T-helper 1 cell treated with Interleukin-12 subunit alpha and Interleukin-12 subunit beta and Interleukin-4 antibody, amounts not matched to agents 30 ng/mL and 1 ng/mL, for 36 hours (primary cell): ENCODE measurements at regions not wholly inside any gene's neighbourhood (a gene's known extent, or its start where the extent isn't known, plus 50 kb on each side); places are given as distances from the start of the nearest gene placed in this dataset.
"Not testable (repeated sequence)": the region's sequence is repeated elsewhere in the genome, so short reads cannot be mapped to it uniquely, and the experiment has no call there.

Experiments
- intact Hi-C: fragments of 100-400 bp; cut with micrococcal nuclease; formaldehyde crosslinking; loops from one replicate; pipeline ENCODE4 v1.15.1; 2024

DNA sequence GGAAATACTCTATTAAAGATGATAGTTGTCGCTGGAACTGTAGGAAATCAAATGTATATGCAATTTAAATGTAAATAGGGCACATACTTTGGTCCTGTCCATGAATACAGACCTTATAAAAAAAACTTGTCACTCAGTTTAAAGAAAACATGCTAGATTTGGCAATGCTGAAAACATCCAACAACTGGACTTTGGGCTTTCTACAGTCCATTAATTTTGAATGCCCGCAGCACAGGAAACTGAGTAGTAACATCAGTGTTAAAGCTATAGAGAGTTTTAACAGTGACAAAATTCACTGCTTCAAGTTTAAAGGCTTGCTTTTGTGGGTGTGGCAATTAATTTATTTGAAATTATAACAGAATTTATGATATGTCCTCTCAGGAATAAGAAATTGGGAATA lies 578.4 kb downstream of the TRIML1 start:
- intact Hi-C loops: no loop called here

GRCh38 chr4:188719794-188720193 lies 580.6 kb downstream of the TRIML1 start:
- intact Hi-C loops: no loop called here

- intact Hi-C loops: no loop called here
Observed at GRCh38 chr4:188722911-188723310, 583.7 kb downstream of the TRIML1 start.

GRCh38 chr4:188727746-188728145 lies 588.5 kb downstream of the TRIML1 start:
- intact Hi-C loops: no loop called here

- intact Hi-C loops: no loop called here
Observed at GRCh38 chr4:188728359-188728758, 589.1 kb downstream of the TRIML1 start.

- intact Hi-C loops: no loop called here
Observed at GRCh38 chr4:188732131-188732530, 592.9 kb downstream of the TRIML1 start.

DNA sequence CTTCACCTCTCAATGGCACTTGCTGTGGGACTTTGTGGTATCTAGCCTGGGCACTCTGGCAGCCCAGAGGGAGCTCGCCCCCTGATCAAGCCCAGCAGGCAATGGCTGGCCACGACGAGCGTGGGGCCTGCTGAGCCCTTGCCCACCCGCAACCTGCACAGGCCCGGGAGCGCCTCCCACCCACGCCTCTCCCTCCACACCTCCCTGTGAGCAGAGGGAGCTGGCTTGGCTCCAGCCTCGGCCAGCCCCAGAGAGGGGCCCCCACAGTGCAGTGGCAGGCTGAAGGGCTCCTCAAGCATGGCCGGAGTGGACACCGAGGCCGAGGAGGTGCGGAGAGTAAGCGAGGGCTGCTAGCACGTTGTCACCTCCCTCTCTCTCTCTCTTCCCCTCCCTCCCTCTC lies 595.8 kb downstream of the TRIML1 start:
- intact Hi-C loops: no loop called here

- intact Hi-C loops: no loop called here
Observed at GRCh38 chr4:188737251-188738002, 598.2 kb downstream of the TRIML1 start.

GRCh38 chr4:188738290-188738689 lies 599.0 kb downstream of the TRIML1 start:
- intact Hi-C loops: not testable (repeated sequence)

GRCh38 chr4:188740172-188740571 lies 600.9 kb downstream of the TRIML1 start:
- intact Hi-C loops: not testable (repeated sequence)

GRCh38 chr4:188740791-188741190 lies 601.5 kb downstream of the TRIML1 start:
- intact Hi-C loops: not testable (repeated sequence)

DNA sequence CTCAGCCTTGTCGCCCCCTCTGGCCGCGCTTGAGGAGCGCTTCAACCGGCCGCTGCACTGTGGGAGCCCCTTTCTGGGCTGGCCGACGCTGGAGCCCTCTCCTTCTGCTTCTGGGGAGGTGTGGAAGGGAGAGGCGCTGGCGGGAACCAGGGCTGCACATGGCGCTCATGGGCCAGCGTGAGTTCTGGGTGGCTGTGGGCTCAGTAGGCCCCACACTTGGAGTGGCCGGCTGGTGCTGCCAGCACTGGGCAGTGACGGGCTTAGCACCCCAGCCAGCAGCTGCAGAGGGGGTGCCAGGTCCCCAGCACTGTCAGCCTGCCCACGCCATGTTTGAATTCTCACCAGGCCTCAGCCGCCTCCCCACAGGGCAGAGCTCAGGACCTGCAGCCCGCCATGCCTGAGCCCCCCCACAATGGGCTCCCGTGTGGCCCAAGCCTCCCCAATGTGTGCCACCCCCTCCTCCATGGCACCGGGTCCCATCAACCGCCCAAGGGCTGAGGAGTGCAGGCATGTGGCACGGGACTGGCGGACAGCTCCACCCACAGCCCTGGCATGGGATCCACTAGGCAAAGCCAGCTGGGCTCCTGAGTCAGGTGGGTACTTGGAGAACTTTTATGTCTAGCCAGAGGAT lies 615.2 kb downstream of the TRIML1 start:
- intact Hi-C loops: no loop called here

DNA sequence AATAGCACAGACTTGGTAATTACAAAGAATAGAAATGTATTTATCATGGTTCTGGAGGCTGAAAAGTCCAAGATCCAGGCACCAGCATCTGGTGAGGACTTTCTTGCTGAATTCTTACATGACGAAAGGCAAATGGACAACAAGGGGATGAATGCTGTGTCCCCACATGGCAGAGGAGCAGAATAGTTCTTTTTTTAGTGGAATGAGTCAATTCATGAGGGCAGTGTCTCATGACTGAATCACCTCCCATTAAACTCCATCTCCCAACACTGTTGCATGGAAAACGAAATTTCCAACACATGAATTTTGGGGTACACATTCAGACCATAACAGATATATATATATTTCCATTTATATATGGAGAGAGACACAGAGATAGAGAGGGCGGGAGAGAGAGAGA lies 628.3 kb downstream of the TRIML1 start:
- intact Hi-C loops: no loop called here

GRCh38 chr4:188778905-188779304 lies 639.7 kb downstream of the TRIML1 start:
- intact Hi-C loops: no loop called here

GRCh38 chr4:188779581-188779980 lies 640.3 kb downstream of the TRIML1 start:
- intact Hi-C loops: no loop called here

GRCh38 chr4:188780028-188780427 lies 640.8 kb downstream of the TRIML1 start:
- intact Hi-C loops: no loop called here

DNA sequence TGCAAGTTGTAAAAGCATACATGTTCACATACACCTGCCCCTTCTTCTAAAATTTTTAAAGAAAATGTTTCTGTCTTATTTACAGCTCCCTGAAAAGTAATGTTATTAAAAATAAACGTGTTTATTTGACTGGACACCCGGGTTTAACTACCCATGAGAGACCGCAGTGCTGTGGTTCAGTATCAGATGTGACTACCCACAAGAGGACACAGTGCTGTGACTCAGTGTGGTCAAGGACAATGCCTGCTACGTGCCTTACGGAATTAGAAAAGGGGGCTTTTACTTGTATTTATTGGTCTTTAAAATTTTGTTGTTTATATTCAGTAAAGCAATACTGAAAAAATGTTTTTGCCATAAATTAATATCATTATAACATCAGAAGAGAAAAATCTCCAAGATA lies 641.4 kb downstream of the TRIML1 start:
- intact Hi-C loops: no loop called here

DNA sequence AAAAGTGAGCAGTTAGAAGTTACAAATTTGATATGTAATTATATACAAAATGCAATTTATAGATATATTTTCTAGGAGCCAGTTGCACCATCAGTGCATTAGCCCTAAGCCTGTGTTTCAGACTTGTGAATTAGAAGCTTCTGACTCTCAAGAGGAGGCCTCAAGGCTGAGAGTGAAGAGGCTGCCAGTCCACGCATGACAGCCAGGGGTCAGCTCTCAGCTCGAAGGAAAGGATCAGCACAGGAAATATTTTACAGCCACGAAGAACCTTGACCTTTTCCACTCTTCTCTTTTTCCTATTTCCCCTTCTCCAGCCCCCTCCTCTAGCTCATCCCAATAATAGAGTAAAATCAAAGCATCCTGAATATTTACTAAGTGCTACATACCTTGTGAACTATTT lies 642.4 kb downstream of the TRIML1 start:
- intact Hi-C loops: no loop called here

DNA sequence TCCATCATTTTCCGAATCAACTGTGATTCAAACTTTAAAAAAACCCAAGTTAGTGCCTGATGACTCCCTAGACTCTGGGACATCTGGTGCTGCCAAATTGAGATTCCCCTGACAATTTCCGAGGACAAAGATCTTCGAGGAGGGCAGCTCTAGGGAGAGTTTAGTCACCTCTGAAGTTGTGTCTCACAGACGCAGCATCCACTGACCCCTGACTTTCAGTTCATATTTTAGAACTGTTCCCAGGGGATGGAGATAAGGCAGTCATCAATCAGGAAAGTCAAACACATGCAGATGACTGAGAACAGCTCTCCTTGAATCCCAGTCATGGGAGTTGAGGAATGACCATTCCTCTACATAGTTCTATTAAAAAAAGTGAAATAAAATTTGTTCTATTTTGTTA lies 643.9 kb downstream of the TRIML1 start:
- intact Hi-C loops: no loop called here

DNA sequence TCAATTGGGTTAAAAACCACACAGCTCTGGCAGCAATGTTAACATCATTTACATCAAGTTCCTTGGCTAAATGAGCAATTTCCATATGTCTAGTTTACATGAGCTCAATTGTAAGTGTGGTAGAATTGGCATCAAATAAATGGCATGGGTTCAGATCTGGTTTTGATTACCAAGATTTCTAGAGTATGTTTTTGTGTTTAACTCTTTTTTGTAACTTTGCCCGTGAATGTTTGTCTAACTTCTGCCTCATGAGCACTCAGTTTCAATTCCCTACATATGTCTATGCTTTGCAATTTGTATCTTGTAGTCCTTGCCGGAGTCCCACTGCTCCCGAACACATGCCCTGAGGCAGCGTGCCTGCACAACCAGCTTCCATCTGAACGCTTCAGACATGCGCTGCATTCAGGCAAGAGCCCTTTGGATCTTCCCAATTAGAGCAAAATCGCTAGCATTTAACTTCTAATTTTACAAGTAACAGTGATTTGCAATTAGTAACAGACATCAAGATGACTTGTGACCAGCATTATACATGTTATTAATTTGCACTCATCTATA lies 644.4 kb downstream of the TRIML1 start:
- intact Hi-C loops: no loop called here

GRCh38 chr4:188796600-188796999 lies 657.4 kb downstream of the TRIML1 start:
- intact Hi-C loops: not testable (repeated sequence)

DNA sequence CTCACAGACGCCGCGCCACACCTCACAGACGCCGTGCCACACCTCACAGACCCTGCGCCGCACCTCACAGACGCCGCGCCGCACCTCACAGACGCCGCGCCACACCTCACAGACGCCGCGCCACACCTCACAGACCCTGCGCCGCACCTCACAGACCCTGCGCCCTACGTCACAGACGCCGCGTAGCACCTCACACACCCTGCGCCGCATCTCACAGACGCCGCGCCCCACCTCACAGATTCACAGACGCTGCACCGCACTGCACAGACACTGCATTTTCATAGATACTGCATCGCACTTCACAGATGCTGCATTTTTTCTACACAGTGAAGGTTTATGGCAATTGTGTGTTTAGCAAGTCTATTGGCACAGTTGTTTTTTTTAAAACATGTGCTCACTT lies 657.8 kb downstream of the TRIML1 start:
- intact Hi-C loops: not testable (repeated sequence)

DNA sequence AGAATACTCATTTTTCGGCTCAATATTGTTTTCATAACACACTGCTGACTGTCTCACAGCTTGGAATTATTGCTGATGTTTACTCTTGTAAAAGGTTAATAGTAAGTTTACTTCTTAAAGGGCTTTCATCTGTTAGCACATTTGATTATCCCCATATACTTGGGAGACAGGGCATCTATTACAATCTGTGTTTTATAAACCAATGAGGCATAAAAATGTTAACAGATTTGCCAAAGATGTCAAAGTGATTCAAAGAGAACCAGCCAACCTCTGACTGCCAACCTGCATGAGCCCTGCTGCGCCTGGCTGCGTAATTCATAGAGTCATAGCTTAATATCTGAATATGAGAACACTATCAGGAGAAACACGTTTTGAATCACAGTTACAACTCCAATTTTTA lies 665.6 kb downstream of the TRIML1 start:
- intact Hi-C loops: no loop called here
